VCaP (cell line): ENCODE measurements at regions not wholly inside any gene's neighbourhood (a gene's known extent, or its start where the extent isn't known, plus 50 kb on each side); places are given as distances from the start of the nearest gene placed in this dataset.

ENCODE experiments used
- H3K27ac ChIP-seq: fragments of 450-650 bp; 2 replicates; pipeline ENCODE4 v1.5.1; 2017
- TF ChIP-seq, protein P1 (sequence below): fragments of 450-650 bp; conservative IDR thresholded peaks from 2 replicates; pipeline ENCODE4 v1.5.1; 2017; ENCODE audit warnings: mild to moderate bottlenecking, moderate library complexity

DNA sequence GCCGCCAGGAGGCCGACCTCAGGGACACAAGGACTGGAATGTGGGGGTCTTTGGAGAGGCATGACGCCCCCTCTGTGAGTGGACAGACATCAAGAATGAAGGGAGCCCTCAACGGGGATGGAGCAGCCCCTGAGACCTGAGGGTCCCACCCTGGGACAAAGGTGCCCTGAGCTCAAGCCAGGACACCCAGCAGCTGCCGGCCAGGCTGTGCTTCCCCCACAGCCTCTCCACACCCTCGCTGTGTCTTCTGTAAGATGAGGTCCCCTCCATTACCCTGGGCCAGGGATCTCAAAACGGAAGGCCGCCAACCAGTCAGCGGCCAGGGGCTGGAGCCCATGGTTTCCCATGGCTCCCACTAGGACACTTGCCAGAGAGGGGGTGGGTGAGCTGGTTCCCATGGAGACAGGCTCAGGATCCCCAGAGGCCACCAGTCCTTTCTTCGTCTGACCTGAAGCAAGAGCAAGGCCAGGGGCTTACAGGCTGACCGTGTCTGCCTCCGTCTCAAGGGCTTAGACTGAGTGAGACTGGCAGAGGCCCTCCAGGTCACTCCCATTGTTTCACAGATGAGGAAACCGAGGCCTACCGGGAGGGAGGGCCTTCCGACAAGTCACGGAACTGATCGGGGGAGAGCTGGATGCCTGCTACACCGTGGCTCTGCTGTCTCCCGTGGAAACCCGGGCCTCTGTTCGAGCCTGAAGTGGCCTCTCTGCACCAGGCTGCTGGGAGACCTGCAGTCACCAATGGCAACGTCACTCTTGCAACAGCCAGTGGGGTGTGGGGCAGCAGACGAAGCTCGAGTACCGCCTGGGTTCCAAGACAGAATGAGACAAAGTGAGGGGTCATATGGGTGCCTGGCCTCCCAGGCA is 91.7 kb upstream of the DIO3 start:
- TF ChIP-seq, protein P1, sequence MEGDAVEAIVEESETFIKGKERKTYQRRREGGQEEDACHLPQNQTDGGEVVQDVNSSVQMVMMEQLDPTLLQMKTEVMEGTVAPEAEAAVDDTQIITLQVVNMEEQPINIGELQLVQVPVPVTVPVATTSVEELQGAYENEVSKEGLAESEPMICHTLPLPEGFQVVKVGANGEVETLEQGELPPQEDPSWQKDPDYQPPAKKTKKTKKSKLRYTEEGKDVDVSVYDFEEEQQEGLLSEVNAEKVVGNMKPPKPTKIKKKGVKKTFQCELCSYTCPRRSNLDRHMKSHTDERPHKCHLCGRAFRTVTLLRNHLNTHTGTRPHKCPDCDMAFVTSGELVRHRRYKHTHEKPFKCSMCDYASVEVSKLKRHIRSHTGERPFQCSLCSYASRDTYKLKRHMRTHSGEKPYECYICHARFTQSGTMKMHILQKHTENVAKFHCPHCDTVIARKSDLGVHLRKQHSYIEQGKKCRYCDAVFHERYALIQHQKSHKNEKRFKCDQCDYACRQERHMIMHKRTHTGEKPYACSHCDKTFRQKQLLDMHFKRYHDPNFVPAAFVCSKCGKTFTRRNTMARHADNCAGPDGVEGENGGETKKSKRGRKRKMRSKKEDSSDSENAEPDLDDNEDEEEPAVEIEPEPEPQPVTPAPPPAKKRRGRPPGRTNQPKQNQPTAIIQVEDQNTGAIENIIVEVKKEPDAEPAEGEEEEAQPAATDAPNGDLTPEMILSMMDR, result no peak
- no peak overlapping the region for H3K27ac ChIP-seq

DNA sequence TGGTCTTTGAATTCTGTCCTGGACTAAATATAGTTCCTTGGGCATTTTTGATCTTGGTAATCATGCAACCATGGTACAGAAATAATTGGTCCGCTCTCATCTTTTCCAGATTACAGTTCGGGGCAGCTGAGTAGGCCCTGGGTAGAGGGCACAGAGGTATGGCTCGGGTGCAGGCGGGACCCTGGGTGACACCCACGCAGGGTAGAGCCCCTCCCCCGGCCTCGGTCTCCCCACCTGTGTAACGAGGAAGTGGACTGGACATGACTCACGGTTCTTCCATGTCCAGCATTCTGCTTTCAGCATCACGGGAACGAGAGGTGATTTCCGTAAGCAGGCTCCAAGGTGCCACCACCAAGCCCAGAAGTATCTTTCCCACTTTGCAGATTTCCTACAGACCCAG is 91.0 kb upstream of the DIO3 start:
- TF ChIP-seq, protein P1, result no peak

DNA sequence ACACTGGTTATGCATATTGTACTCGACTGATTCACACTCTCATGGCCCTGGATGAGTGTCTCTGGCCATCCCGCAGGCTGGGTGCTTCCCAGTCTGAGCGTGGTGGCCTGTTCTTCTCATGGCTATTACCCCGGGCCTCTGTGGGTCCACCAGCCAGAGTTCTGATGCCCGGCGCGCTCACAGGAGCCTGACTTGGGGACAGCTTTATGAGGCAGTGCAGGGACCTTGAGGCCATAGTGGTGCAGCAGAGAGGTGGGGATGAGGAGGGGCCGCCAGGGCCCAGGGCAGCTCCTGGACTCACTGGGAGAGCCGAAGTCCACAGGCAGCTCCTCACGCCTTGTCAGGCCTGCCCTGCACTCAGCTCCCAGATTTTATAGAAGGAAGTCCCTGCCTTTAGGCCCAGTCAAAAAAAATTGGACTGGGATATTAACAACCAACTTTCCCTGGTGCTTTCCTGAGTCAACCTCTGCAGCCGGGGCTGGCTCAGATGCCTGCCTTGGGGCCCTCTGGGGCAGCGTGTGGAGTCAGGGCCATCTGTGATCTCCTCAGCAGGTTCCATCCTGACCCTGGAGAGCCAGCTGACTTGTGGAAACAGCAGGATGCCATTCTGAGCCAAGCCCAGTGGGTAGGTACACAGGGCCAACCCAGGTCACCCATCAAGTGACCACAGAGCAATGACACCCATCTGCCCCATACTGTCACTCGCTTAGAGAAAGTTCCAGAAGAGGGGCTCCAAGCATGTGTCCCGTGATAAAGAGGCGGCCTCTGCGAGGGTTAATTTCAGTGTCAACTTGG is 89.4 kb upstream of the DIO3 start:
- TF ChIP-seq, protein P1, result no peak
- H3K27ac ChIP-seq, result no peak overlapping the region

More for the DNA sequence above, 91.0 kb upstream of the DIO3 start:
- H3K27ac ChIP-seq, result no peak overlapping the region

DNA sequence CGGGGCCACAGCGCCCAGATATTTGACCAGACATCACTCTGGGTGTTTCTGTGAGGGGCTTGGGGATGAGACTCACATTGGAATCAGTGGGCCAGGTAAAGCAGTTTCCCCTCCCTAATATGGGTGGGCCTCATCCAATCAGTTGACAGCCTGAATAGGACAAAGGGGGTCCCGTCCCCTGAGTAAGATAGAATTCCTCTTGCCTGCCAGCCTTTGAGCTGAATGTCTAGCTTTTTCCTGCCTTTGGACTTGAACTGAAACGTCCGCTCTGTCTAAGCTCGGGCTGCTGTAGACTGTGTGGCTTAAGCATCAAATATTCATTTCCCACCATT is 88.8 kb upstream of the DIO3 start:
- no peak overlapping the region for H3K27ac ChIP-seq
- TF ChIP-seq, protein P1, result no peak

DNA sequence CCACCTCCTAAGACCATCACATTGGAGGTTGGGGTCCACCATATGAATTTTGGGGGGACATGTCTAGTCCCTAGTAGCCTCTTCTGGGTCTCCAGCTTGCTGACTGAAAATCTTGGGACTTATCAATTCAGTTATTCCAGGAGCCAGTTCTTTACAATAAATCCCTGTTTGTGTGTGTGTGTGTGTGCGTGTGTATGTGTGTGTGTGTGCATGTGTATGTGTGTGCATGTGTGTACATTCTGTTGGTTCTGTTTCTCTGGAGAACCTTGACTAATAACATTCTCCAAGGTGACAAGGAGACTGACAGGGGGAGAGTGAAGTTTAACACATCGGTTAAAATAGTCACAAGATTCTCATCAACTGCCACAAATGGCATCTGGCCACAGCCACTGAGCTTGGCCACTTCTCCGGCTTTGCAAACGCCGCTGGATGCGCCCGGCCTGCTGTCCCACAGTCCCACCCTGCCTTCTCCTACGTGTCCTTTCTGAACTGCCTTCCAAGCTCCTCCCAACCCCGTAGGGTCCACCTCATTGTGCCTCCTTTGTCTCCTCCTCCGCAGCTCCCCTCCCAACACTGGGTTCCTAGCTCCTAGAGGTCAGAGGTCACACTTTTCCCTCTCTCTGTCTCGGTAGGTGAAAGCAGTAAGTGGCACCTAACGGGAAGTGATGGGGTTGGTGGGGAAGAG is 88.1 kb upstream of the DIO3 start:
- TF ChIP-seq, protein P1, result no peak
- no peak overlapping the region for H3K27ac ChIP-seq

DNA sequence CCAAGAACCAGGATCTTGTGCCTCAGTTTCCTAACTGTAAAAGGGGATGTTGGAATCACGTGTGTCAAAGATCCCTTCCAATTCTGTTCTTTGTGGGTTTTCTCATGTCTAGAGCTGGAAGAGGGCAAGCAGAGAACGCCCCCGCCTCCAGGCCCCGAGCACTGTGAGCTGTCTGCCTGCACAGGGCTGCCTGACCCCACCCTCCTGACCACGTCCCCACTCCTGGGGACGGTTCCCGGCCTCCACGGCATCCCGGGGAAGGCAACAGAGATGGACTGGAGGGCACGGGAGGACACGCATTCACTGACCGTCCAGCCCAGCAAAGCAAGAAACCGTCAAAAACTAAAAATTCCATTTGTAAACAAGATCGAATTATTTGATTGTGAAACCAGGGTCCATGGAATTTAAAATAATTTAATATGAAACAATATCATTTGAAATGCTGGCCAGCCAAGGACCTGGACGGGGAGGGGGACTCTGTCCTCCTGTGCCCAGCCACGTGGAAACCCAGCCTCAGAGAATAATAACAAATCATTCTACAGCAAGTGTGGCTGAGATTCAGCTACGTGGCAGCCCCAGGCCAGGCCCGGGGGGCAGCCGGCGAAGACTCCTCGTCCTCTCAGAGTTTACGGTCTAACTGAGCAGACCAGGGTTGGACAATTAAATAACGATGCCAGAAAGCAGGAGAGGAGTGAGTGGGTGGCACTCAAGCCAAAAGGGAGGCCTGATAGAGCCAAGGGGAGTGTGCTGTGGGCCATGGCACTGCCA is 87.3 kb upstream of the DIO3 start:
- TF ChIP-seq, protein P1, result no peak
- no peak overlapping the region for H3K27ac ChIP-seq
